ENCODE measurements at regions not wholly inside any gene's neighbourhood (a gene's known extent, or its start where the extent isn't known, plus 50 kb on each side); places are given as distances from the start of the nearest gene placed in this dataset.
"Not testable (repeated sequence)": the region's sequence is repeated elsewhere in the genome, so short reads cannot be mapped to it uniquely, and the experiment has no call there.

DNA sequence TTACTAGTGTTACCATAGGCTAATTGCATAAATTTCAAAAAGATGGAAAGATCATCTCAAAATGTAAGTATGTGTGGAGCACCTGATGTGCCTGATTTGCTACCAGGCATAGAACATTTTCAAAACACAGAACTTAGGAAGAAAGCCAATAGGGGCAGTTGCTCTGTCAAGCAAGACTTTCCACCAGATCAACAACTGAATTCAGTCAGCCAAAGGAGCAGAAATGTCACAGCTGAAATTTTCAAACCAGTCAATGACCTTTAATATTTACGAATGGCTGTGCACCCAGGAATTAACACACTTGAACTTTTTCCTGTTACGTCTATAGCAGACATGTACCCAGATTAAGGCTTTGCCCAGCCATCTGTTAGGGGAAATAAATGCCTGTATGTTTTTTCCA, 452.8 kb upstream of the PTGER4 start:
- DNase-seq (ENCODE audit: low spot score) (no peak), FAIRE-seq (no peak)

DNA sequence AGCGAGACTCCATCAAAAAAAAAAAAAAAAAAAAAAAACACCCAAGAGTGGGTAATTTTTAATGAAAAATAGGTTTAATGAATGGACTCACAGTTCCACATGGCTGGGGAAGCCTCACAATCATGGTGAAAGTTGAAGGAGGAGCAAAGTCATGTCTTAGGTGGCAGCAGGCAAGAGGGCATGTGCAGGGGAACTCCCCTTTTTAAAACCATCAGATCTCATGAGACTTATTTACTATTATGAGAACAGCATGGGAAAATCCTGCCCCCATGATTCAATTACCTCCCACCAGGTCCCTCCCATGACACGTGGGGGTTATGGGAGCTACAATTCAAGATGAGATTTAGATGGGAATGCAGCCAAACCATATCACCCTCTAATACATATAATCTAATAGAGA, 454.6 kb upstream of the PTGER4 start:
- DNase-seq (ENCODE audit: low spot score); FAIRE-seq: not testable (repeated sequence)

DNA sequence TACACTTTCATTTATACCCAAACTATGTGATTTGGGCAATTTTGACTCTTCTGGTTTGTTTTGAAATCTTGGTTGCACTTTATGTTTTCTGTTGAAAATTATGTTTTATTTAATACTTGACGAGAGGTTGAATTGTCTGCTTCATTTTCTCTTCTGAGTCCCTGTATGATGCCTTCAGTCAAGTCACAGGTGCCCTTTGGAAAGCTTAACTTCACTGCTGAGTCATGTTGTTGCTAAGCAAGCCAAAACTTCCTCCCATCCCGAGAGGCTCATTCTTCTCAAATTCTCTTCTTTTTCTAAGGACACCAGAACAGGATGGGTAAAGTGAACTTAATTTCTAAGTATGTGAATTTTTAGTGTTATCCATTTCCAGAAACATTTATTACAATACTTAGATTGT, 455.3 kb upstream of the PTGER4 start:
- no peak for FAIRE-seq

DNA sequence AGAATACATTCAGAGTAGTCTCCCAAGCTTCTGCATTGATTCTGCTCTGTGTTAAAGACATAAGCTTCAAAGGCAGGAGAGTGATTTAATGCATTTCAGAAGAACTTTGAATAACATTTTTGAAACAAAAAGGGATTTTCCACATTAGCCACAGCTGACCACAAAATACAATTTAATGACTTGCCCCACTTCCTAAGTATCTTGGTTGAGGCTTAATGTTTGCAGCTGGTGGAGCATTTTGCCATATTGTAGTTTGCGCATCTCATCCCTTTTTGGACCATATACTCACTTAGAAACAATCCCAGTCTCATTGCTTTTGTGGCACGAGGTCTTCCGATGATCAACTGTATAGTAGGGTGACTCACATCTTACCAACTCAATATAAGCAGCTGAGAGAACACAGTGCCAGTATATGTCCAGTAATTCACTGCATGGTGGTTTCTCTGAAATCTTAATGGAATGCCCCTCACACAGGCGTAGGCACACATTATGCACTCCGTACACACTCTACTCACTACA, 455.8 kb upstream of the PTGER4 start:
- FAIRE-seq (peak; percentile 99), DNase-seq (ENCODE audit: low spot score) (peak; percentile 100)

More for the DNA sequence above, 455.3 kb upstream of the PTGER4 start:
- DNase-seq (ENCODE audit: low spot score) = peak; percentile 84

DNA sequence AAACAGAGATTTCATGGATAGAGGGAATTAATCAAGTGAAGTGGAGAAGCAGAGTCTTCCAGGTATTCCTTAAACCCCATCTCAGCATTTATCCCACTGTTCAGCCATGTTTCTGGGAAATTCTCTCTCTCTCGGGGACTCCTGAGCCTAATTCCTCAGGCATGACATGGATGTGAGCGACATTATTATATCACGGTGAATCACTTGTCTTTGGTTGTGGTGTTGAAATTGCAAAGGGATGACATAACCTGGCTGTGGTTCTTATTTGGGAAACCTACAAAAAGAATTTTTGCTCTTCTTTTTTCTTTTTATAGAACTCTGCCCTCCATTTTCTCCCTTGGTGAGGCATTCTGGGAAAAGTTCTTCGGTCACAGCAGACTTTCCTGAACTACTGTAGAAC, 457.9 kb upstream of the PTGER4 start:
- DNase-seq (ENCODE audit: low spot score) (peak; percentile 98), FAIRE-seq (peak; percentile 99)

DNA sequence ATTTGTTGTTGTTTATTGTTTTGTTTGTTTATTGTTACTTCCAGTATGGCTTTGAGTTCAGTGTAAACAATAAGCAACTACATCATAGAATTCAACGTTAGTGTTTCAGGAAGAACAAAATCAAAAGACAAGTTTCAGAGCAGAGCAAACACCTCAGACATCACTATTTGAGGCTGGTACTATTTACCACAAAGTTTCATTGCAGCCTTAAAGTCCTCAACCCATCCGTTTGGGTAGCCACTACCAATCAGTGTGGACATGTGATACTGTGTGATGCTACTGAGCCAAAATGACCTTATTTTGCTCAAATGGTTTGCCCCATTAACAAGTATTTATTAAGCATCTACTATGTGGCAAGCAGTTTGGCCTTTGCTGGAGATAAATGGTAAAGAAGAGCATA, 458.5 kb upstream of the PTGER4 start:
- DNase-seq (ENCODE audit: low spot score) = no peak
- FAIRE-seq = no peak

DNA sequence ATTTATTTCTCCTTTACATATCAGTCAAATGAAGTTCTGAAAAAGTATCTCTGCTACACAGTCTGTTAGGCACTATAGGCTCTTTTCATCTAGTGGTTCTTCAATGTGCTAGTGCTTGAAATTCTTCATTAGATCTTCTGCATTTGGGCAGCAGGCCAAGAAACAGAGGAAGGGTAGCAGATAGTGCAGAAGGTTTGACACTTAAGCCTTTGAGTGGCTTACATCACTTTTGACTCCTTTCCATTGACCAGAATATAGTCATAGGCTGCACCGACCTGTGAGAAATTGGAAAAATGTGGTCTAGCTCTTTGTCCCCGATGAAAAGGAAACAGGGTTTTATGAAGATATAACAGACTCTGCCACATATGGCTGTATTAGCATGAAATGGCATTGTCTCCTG, 459.5 kb upstream of the PTGER4 start:
- DNase-seq (ENCODE audit: low spot score) = peak; percentile 42
- no peak for FAIRE-seq

DNA sequence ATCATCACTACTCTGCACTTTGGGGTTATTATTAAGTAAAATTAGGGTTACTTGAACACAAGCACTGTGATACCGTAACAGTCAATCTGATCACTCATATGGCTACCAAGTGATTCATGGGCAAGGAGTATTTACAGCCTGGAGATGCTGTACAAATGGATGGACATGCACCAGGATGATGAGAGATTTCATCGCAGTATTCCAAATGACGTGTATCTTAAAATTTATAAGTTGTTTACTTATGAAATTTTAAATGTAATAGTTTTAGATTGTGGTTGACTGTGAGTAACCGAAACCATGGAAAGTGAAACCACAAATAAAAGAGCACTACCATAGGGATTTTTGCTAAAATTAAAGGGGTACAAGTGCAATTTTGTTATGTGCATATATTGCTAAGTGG, 462.2 kb upstream of the PTGER4 start:
- FAIRE-seq = no peak
- no peak for DNase-seq (ENCODE audit: low spot score)

DNA sequence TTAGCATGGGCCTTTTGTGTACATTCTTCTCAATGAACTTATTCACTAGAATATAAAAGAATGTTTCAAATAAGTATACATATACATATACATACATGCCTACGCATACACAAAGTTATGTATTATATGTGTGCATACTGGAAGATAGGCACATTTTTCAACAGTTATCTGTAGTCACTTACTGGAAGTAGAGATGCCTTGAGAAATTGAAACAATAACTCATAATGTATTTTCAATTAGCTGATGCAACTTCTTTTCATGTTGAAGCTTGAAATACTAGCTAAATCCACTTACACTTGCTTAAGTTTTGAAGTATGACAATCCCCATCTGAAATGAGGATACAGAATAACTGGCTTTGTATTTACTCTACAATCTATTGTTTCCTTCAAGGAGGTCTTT, 469.0 kb upstream of the PTGER4 start:
- FAIRE-seq = no peak
- DNase-seq (ENCODE audit: low spot score) = no peak

DNA sequence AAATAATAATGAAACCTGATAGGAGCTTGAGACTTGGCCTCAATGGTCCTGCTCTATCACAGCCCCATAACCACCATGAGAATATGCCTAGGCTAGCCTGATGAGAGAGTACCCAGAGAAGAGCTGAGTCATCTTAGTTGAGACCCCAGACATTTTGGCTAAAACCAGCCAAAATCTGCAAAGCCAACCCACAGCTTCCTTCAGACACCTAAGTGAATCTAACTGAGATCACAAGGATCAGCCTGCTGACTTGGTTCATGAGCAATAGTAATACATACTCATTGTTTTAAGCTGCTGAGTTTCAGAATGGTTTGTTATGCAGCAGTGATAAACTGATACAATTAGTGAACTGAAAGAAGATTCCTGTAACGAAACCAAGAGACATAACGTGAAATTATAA, 473.7 kb upstream of the PTGER4 start:
- FAIRE-seq = no peak
- DNase-seq (ENCODE audit: low spot score) = no peak

DNA sequence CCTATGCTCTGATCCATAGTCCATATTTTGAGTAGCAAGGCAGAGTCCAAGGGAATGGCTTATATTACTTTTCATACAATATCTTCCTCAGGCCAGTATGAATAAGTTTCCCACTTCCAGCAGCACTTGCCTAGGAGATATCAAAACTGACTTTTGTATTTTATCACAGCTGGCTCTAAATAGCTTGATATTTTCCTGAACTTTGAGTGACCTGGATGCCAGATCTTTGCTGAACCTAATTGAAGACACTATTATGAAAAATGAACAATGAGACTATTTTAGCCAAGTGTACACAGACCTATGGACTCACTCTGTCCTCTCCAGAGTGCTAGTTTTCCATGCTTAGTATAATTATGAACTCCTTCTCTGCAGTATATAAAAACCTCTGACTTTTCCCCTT, 475.6 kb upstream of the PTGER4 start:
- FAIRE-seq (no peak), DNase-seq (ENCODE audit: low spot score) (no peak)

DNA sequence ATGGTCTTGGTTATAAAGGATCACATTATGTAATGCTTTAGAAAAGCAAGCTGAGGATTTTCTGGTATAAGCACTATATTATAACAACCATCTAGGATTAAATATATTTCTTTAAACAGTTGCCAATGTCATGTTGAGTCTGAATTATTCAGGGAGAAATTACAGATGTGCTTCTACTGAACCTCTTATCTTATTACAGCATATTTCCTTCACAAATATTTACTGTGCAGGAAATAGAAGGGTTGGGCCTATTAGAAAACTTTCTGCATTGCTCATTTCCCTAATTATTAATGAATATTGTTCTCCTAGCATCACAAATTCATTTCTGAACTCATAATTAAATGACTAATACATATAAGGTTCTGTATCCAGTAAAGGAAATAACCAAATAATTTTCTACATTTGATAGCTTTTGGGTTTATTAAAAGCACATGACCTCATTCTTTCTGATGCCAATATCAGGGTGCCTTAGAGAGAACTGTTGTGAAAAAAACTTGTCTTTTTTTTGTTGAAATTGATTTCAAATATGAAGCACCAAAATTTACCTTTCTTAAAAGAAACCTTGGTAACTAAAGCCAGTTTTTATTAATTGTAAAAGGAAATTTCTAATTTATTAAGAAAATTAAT, 476.8 kb upstream of the PTGER4 start:
- FAIRE-seq (peak; percentile 52), DNase-seq (ENCODE audit: low spot score) (no peak)

DNA sequence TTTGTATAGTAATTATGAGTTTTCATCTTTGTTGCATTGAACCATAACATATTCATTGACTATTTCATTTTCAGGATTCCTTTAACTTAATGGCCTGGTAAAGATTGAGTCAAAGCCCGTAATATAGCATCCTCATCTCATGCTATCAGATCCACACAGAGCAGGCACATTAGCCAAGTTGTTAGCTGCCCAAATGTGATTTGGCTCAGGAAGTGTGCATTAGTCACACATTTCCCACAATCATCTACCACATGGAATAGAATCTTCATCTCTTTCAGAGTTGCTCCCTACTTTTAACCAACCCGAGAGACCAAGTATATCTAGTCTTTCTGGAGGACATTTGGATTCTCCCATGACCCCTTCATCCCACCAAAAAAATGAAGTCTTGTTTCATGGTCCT, 481.0 kb upstream of the PTGER4 start:
- FAIRE-seq = peak; percentile 87
- peak; percentile 34 for DNase-seq (ENCODE audit: low spot score)

DNA sequence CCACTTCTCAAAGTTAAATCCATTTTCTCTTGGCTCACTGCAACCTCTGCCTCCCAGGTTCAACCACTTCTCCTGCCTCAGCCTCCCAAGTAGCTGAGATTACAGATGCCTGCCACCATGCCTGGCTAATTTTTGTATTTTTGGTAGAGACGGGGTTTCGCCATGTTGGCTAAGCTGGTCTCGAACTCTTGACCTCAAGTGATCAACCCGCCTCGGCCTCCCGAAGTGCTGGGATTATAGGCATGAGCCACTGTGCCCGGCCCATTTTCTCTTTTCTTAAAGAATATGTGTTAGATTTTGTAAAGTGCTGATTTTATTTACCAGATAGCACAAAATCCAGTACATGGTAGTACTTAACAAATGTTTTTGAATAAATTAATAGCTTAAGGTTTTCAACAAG, 484.1 kb upstream of the PTGER4 start:
- FAIRE-seq; DNase-seq (ENCODE audit: low spot score): not testable (repeated sequence)

DNA sequence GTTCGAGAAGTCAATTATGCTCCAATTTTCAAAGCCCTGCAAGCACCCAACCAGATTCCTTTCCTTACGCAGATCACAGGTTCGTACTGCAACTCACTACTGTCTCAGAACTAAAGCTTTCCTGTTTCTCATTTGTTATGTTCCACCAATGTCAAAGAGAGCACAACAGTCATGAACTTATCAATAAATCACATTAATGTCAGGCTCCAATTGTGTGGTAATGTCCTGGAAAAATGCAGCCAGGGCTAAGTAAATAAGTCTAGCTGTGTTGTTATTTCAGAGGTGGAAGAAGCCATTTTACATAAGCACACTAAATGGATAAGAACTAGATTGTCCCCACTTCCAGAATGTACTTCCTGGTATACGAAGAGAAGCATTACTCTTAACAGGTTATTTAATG, 488.6 kb upstream of the PTGER4 start:
- FAIRE-seq (no peak), DNase-seq (ENCODE audit: low spot score) (no peak)

DNA sequence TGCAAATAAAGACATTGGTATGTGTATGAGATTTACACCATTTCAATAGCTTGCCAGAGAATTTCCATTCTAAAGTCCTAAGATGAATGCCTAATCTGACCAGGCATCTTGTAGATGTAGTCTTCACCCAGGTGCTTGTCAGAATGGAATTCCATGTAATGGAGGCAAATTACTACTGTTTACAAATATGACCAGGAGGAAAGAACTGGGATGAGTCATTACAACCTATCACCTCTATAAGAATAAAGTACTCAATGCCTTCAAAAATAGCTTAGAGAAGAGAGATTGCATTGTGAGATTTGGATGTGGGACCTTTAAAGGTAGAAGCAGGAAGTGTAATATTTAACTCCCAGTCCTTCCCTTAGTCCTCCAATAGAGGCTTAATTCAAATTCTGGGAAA, 507.0 kb upstream of the PTGER4 start:
- FAIRE-seq (no peak), DNase-seq (ENCODE audit: low spot score) (peak; percentile 28)

DNA sequence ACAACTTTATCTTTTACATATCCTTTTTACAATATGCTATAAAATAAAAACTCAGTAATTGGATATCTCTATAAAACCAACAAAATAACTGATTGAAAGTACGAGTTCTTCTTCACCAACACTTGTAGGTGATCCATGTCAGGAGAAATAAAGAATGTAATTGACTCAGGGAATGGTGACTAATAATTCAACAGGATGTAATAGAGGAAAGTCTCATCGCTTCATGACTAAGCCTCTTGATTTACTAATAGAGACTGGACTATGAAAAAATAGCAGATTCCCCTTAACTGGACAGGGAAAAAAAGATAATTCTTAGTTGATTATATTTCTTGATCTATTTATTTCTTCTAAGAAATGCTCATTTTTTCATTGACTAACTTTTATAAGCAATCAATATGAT, 507.7 kb upstream of the PTGER4 start:
- FAIRE-seq (peak; percentile 96), DNase-seq (ENCODE audit: low spot score) (peak; percentile 73)

DNA sequence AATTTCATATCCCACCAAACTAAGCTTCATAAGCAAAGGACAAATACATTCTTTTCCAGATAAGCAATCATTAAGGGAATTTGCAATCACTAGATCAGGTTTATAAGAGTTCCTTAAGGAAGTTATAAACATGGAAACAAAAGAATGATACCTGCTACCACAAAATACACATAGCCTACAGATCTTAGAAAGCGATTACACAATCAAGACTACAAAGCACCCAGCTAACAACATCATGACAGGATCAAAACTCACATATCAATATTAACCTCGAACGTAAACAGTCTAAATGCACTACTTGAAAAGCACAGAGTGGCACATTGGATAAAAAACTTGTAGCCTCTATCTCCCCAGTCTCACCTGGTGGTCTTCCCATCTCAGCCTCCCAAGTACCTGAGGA, 512.4 kb upstream of the PTGER4 start:
- no peak for FAIRE-seq

DNA sequence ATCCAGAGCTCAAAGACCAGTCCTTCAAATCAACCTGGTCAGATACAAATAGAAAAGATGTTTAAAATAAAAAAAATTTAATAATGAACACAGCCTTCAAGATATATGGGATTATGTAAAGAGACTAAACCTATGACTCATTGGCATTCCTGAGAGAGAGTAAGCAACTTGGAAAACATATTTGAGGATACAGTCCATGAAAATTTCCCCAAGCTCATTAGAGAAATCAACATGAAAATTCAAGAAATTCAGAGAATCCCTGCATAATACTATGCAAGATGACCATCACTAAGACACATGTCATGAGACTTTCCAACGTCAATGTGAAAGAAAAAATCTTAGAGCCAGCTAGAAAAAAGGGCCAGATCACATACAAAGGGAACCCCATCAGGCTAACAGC, 512.9 kb upstream of the PTGER4 start:
- no peak for FAIRE-seq

More for the DNA sequence above, 512.4 kb upstream of the PTGER4 start:
- no peak for DNase-seq (ENCODE audit: low spot score)

DNA sequence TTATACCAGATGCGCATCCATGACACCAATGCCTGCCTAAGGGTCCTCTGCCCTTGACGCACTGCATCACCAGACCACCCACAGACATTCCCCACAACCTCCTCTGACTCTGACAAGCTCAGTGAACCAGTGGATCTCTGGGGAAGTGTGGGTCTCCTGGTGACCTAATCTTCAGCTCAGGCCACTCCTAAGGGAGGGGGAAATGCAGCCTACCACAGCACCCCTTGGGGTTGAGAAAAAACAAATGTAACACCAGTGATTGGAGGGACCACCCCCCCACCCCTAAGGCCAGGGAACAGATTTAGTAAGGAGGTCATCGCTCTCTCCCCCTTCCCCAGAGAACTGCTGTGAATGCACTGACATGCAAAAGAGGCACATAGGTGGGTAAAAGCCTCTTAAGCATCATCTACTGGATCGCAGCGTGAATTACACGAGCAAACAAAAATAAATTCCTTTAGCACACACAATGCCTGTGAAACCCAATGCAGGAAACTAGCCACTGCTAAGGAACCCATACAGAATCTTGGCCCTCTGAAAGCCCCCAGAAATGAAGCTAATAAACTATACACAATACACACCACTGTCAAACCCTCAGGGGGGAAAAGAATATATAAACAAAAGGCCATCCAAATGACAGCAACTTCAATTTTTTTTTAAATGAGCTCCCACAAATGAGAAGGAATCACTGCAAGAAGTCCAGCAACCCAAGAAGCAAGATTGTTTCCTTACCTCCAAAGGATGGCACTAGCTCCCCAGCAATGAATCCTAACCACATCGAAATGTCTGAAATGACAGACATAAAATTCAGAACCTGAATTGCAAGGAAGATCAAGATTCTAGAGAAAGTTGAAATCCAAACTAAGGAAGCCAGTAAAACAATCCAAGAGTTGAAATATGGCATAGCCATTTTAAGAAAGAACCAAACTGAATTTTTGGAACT, 513.7 kb upstream of the PTGER4 start:
- FAIRE-seq (no peak), DNase-seq (ENCODE audit: low spot score) (no peak)

More for the DNA sequence above, 512.9 kb upstream of the PTGER4 start:
- DNase-seq (ENCODE audit: low spot score) = no peak

DNA sequence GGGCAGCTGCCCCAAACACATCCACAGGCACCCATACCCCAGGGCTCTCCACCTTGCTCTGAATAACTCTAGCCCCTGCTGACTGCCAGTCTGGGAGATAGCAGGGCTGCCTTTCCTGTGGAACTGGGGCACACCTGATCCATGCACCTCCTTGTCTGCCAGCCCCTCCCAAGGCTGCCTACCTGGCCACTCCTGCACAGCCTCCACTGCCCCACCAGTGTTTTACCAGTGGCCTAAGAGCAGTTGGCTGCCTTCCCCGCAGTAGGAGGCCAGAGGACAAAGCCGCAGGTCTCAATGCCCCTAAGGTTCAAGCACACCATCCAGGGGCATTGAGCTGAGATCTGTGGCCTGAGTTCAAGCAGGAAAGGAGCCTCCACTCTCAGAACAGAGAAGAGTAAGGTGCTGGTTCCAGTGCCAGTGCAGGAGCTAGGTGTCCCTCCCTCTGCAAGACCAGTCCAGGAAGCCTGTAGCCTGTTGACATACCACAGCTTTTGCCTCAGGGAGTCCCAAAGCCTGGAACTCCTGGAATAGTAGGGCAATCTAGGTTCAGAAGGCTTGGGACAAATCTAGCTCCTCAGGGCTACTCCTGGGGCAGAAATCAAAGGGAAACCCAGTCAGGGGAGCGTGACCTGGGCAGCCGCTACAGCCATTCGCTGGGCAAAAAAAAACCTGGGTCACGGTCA, 514.5 kb upstream of the PTGER4 start:
- FAIRE-seq (no peak), DNase-seq (ENCODE audit: low spot score) (no peak)

DNA sequence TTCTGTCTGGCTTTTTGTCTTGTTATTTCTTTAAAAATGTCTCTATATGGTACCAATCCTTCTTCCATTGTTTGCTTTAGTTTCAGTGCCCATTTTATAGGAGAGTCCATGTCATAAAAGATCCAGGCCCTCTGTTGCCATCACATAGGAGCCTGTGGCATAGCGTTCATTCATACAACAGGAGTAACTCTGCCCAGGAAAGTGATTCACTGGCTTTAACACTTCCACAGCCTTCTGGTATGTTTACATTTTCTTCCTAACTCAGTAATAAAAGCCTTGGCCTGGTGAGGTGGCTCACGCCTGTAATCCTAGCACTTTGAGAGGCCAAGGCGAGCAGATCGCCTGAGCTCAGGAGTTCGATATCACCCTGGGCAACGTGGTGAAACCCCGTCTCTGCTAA, 519.3 kb upstream of the PTGER4 start:
- no peak for DNase-seq (ENCODE audit: low spot score)

More for the DNA sequence above, 519.3 kb upstream of the PTGER4 start:
- FAIRE-seq = no peak

All from RCC 7860 (cell line).